Fibroblast of skin of scalp (primary cell): ENCODE measurements at regions not wholly inside any gene's neighbourhood (a gene's known extent, or its start where the extent isn't known, plus 50 kb on each side); places are given as distances from the start of the nearest gene placed in this dataset.

Experiments
- DNase-seq: peaks from one replicate; pipeline ENCODE4 v3.0.0-alpha.2; 2013

GRCh38 chr14:71583705-71584104 is 348.5 kb upstream of the RGS6 start:
- DNase-seq, result no peak

- peak; percentile 27 for DNase-seq
Observed at GRCh38 chr14:71585361-71585760, 346.9 kb upstream of the RGS6 start.

DNA sequence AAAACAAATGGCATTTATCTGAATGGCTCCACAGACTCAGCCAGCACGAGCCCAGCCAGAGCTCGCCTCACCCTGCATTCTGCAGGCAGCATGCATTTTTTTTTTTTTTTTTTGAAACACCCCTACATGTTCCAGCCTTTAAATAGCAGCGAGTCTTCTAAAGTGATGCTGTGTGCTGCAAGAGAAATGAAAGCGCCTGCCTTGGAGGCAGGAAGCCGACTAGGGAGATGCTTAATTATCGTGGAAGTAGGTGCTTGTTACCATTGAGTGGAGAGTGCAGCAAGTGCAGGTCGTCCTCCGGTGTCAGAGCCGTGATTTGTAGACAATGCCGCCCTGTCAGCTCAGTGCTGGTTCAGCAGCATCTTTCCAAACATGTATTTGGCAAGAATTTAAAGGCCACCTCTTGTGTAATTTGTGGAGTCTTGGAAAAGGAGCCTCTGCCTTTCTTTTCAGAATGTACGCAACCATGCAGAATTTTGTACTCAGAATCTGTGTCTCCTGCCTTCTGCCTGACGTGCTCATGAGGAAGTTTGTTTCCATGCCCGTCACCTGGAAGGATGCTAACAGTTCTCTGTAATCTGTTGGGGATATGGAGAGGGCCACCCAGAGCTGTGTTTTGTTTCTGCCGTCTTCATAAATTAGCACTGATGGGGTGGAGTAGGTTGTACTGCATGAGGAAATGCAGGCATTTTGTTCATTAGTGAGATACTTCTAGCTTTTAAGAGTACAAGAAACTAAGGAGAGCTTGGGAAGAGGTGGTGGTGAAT is 345.9 kb upstream of the RGS6 start:
- DNase-seq, result peak; percentile 60

DNA sequence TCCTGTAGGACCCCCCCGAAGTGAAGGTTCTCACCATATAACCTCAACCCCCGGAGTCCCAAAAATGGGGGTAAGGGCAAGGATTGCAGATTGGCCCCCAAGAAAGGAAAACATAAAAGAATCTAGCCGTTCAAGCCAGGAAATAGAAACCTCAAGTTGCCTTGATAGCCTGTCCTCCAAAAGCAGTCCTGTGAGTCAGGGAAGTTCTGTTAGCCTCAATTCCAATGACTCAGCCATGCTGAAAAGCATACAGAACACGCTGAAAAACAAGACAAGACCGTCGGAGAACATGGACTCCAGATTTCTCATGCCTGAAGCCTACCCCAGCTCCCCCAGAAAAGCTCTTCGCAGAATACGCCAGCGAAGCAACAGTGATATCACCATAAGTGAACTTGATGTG is 344.2 kb upstream of the RGS6 start:
- peak; percentile 66 for DNase-seq

DNA sequence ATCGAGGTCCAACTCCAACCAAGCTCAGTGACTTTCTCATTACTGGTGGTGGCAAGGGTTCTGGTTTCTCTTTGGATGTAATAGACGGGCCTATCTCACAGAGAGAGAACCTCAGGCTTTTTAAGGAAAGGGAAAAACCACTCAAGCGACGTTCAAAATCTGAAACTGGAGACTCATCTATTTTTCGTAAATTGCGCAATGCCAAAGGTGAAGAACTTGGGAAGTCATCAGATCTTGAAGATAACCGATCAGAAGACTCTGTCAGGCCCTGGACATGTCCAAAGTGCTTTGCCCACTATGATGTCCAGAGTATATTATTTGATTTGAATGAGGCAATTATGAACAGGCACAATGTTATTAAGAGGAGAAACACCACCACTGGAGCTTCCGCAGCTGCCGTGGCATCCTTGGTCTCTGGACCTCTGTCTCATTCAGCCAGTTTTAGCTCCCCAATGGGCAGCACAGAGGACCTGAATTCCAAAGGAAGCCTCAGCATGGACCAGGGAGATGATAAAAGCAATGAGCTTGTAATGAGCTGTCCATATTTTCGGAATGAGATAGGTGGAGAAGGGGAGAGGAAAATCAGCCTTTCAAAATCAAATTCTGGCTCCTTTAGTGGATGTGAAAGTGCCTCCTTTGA is 343.5 kb upstream of the RGS6 start:
- DNase-seq, result no peak

DNA sequence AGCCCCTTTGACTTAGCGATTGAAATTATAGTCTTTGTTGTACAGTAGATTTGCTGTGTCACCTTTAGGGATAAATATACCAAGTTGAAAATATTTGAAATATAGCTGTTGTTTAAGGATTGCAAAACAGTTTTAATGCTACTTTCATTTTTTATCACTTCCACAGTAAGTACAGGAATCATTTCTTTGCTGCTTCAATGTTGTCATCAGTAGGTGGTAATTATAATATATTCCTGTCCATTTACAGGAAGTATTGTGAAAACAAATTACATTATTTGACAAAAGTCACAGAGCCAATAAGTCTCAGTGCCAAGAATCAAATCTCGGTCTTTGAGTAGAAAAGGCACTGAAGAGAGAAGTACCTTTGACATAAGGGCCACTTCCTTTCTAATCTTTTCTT is 342.6 kb upstream of the RGS6 start:
- no peak for DNase-seq

GRCh38 chr14:71590131-71590530 is 342.1 kb upstream of the RGS6 start:
- DNase-seq, result no peak

- no peak for DNase-seq
Observed at GRCh38 chr14:71591231-71591630, 341.0 kb upstream of the RGS6 start.

DNA sequence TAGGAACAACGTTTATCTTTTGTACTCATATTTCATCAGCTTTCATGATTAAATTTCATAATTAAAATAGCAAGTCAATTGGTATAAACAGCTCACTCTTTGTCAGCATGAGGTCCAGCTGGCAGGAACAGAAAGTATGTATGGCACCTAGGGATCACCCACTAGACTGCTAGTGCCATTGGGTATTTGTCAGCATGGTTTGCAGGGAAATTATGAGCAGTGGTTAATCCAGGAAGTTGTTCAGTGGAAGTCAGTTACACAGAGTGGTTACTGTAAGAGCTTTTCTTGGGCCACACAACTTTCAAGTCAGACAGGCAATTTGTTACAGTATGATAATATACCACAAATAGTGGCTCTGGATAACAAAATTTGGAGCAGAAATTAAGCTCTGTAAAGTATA is 340.3 kb upstream of the RGS6 start:
- peak; percentile 84 for DNase-seq

DNA sequence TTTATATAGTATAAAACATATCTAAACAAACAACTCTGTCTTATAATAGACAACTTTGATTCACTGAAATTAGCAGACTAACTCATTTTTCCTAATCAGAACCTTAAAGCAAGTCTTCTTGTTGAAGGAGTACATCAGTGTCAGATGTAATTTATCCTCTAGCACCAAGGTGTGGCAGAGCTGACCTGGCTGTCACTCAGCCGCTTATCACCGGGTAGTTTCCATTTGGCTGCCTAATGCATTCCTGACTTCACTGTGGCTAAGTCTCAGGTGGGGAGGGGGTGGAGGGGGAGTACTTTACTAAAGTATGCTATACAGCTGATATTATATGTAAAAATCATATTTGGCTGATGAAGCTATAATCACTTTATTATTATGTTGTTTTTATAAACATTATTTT is 339.9 kb upstream of the RGS6 start:
- DNase-seq, result no peak

DNA sequence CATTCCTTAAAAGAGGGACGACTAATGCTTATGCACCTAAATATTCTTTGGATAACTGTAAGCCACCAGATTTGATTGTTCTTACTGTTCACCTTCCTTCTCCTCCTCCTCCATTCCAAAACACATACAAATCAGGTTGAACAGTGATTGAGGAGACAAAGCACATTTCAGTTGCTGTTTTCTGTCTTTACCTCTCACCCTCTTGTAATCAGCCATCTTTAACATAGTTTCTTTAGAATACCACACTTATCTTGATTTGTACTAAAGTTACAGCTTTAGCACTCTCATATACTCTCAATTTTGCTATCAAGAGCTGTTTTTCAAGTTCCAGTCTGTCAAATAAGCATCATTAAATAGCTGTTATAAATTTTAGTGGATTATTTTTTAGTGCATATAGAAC is 338.3 kb upstream of the RGS6 start:
- DNase-seq, result no peak

GRCh38 chr14:71594821-71595220 is 337.4 kb upstream of the RGS6 start:
- peak; percentile 11 for DNase-seq

- DNase-seq, result no peak
Observed at GRCh38 chr14:71595441-71595840, 336.8 kb upstream of the RGS6 start.

- DNase-seq, result no peak
Observed at GRCh38 chr14:71597287-71597920, 334.8 kb upstream of the RGS6 start.

- no peak for DNase-seq
Observed at GRCh38 chr14:71597955-71598660, 334.1 kb upstream of the RGS6 start.

DNA sequence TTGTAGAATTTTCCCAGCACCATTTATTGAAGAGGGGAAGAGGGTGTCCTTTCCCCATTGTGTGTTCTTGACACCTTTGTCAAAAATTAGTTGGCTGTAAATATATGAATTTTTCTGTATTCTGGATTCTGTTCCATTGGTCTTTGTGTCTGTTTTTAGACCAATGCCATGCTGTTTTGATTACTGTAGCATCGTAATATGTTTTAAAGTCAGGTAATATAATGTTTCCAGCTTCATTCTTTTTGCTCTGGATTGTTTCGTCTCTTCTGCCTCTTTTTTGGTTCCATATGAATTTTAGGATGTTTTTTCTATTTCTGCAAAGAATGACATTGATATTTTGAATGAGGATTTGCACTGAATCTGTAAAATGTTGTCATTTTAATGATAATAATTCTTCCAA is 331.9 kb upstream of the RGS6 start:
- no peak for DNase-seq

DNA sequence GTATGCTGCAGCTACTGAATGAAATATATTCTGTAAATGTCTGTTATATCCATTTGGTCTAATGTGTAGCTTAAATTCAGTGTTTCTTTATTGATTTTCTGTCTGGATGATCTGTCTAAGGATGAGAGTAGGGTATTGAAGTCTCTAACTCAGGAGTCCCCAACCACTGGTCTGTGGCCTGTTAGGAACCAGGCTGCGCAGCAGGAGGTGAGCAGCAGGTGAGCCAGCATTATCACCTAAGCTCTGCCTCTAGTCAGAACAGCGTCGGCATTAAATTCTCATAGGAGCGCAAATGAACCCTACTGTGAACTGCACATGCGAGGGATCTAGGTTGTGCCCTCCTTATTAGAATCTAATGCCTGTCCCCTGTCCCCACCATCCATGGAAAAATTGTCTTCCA is 329.7 kb upstream of the RGS6 start:
- no peak for DNase-seq

GRCh38 chr14:71604231-71604630 is 328.0 kb upstream of the RGS6 start:
- DNase-seq, result no peak

GRCh38 chr14:71606064-71606463 is 326.2 kb upstream of the RGS6 start:
- DNase-seq, result no peak

DNA sequence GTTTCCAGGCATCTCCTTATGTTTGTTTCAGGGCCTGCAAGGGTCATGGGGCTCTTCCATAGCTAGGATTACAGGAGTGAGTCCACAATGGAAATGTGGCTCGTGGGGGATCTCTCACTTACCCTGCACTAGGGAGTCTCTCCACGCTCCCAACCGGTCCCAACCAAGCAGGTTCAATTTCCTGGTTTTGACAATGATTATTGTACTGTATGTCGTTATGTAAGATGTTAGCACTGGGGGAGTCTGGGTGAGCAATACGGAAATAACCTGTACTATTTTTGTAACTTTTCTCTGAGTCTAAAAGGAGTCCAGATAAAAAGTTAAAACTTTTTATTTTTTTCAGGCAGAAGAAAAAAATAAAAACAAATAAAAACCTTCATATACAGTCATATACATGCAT is 325.7 kb upstream of the RGS6 start:
- no peak for DNase-seq

GRCh38 chr14:71607056-71607455 is 325.2 kb upstream of the RGS6 start:
- DNase-seq, result no peak

- DNase-seq, result peak; percentile 23
Observed at GRCh38 chr14:71610149-71610548, 322.1 kb upstream of the RGS6 start.

DNA sequence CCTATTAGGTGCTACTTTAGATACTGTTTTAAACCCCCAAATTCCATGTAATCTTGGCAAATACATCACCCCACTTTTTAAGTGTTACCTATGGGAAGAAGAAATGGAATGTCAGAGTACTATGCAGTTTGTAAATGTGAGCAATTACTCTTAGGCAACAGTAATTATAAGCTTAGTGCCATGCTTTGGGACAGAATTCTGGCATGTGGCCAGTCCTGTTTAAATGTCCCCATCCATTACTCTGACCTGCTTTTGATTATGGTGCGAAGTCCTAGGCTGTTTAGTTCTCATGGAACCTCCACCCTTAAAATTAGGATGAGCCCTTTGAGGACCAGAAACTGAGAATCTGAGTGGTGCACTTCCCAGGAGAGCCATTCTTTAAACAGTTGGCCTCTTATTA is 321.4 kb upstream of the RGS6 start:
- DNase-seq, result no peak
